Breast epithelium (tissue), 3 donors: ENCODE measurements at regions not wholly inside any gene's neighbourhood (a gene's known extent, or its start where the extent isn't known, plus 50 kb on each side); places are given as distances from the start of the nearest gene placed in this dataset.

ENCODE experiments used
- POLR2A ChIP-seq: fragments of 450-650 bp; IDR thresholded peaks from one replicate; pipeline ENCODE4 v1.6.1; 2016; ENCODE audit warnings: antibody characterized with exemption, mild to moderate bottlenecking, moderate library complexity
- TF ChIP-seq, protein P1 (sequence below), 3 donors: fragments of 450-650 bp; IDR thresholded peaks; one replicate each; pipeline ENCODE4 v1.5.1; 2016 to 2017; ENCODE audit warnings: antibody characterized with exemption in 3 of 3, mild to moderate bottlenecking in 3 of 3, moderate library complexity in 3 of 3

DNA sequence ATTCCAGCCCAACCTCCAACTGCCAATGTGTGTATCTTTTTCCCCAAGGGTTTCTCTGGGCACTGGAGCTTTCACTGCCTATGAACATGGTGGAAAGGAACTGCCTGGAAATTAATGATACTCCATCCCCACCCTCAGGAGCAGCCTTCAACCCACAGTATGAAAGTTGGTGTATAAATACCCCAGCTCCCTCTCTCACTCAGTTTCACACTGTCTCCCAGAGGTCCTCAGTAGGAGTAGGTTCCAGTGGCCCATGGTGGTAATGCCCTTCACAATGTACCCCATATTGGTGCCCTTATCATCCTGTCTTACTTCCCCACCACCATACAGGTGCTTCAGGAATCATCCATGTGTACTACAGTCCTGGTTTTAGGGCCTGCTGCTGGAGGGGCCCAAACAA lies 462.6 kb downstream of the MIAT start:
- no peak for TF ChIP-seq POLR2A
- TF ChIP-seq, protein P1, sequence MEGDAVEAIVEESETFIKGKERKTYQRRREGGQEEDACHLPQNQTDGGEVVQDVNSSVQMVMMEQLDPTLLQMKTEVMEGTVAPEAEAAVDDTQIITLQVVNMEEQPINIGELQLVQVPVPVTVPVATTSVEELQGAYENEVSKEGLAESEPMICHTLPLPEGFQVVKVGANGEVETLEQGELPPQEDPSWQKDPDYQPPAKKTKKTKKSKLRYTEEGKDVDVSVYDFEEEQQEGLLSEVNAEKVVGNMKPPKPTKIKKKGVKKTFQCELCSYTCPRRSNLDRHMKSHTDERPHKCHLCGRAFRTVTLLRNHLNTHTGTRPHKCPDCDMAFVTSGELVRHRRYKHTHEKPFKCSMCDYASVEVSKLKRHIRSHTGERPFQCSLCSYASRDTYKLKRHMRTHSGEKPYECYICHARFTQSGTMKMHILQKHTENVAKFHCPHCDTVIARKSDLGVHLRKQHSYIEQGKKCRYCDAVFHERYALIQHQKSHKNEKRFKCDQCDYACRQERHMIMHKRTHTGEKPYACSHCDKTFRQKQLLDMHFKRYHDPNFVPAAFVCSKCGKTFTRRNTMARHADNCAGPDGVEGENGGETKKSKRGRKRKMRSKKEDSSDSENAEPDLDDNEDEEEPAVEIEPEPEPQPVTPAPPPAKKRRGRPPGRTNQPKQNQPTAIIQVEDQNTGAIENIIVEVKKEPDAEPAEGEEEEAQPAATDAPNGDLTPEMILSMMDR (IDR thresholded peaks at IDR 0.05): no peak
